GM18511 (cell line): ENCODE measurements at regions not wholly inside any gene's neighbourhood (a gene's known extent, or its start where the extent isn't known, plus 50 kb on each side); places are given as distances from the start of the nearest gene placed in this dataset.

Experiments
- ATAC-seq: cut with Tn5 transposase; IDR thresholded peaks from one replicate; pipeline ENCODE4 v1.9.1; 2021; ENCODE audit warnings: mild to moderate bottlenecking, moderate library complexity; ENCODE audit not compliant: unreplicated experiment

DNA sequence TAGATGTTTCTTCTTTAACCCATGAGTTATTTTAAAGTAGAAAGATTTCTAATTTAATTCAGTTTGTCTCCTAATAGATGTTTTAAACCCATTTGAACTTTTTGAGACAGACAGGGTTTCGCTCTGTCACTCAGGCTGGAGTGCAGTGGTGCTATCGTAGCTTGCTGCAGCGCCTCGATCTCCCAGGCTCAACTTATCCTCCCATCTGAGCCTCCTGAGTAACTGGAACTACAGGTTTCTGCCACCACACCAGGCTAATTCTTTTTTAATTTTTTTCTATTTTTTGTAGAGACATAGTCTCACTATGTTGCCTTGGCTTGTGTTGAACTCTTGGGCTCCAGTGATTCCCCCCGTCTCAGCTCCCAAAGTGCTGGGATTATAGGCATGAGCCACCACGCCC lies 53.0 kb upstream of the RAB18 start:
- ATAC-seq: no peak

- ATAC-seq: no peak
Measured at GRCh38 chr10:27450225-27450624, 53.9 kb upstream of the RAB18 start.

GRCh38 chr10:27449571-27449970 lies 54.5 kb upstream of the RAB18 start:
- no peak for ATAC-seq

- no peak for ATAC-seq
Measured at GRCh38 chr10:27448921-27449320, 55.2 kb upstream of the RAB18 start.

- no peak for ATAC-seq
Measured at GRCh38 chr10:27447540-27447939, 56.6 kb upstream of the RAB18 start.

- ATAC-seq: no peak
Measured at GRCh38 chr10:27446091-27446918, 57.8 kb upstream of the RAB18 start.

DNA sequence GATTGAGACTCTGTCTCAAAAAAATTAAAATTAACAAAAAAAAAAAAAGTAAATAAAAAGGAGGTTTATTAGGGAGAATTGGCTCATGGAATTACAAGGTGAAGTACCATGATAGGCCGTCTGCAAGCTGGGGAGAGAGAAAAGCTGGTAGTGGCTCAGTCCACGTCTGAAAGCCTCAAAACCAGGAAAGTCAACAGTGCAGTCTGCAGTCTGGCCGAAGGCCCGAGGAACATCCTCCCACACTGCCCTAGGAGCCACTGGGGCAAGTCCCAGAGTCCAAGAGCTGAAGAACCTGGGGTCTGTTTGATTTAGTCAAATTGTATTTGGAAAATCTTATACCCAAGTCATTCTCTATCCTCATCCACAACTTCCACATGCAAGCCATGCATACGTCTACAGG lies 59.0 kb upstream of the RAB18 start:
- ATAC-seq: no peak

GRCh38 chr10:27440478-27440877 lies 63.6 kb upstream of the RAB18 start:
- ATAC-seq: no peak

DNA sequence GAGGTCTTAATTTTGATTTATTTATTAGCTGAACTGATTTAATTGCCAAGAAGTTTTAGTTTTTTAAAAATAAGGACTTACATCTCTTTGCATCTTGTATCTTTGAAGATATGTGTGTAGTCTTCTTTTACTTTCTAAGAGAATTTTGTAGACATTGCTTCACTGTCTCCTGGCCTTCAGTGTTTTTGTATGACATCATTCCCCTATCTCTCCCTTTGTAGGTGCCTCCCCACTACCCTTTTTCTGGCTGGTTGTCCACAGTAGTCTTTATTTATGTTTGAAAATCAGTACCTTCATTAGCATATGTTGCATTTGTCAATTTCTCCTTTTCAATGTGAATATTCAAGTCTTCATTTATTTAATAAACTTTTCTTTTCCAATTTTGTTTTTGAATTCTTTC lies 64.1 kb upstream of the RAB18 start:
- ATAC-seq: no peak

DNA sequence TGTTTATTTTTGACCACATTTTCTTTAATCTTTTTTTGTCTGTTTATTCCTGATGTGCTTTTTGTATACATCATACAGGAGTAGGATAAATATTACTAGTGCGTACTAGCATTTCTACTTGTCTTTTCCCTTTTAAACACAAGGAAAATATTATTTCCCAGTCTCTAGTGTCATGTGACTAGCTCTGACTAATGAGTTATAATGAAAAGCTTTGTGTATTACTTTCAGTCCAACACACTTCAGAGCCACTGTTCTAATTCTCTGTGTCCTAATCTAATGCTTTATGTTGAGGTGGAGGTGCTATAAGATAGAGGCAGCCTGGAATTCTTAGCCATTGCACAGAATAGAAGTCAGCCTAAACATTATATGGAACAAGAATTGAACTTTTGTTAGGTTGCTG lies 65.0 kb upstream of the RAB18 start:
- no peak for ATAC-seq

- ATAC-seq: no peak
Measured at GRCh38 chr10:27437775-27438174, 66.3 kb upstream of the RAB18 start.

DNA sequence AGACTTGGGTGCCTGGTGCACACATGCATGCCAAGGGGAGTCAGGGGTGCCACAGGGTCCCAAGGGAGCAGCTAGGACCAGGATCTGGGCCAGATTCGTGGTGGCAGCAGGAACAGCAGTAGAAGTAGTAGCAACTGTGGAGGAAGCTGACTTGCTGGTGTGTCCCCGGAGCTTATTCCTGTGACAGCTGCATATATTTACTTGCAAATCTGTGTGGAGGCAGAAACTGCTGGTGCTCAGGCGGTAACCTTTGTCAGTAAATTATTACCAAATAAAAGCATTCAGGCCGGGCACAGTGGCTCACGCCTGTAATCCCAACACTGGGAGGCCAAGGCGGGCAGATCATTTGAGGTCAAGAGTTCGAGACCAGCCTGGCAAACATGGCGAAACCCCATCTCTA lies 67.4 kb upstream of the RAB18 start:
- no peak for ATAC-seq

- no peak for ATAC-seq
Measured at GRCh38 chr10:27433976-27434375, 70.1 kb upstream of the RAB18 start.

- ATAC-seq: no peak
Measured at GRCh38 chr10:27426948-27427467, 77.1 kb upstream of the RAB18 start.

DNA sequence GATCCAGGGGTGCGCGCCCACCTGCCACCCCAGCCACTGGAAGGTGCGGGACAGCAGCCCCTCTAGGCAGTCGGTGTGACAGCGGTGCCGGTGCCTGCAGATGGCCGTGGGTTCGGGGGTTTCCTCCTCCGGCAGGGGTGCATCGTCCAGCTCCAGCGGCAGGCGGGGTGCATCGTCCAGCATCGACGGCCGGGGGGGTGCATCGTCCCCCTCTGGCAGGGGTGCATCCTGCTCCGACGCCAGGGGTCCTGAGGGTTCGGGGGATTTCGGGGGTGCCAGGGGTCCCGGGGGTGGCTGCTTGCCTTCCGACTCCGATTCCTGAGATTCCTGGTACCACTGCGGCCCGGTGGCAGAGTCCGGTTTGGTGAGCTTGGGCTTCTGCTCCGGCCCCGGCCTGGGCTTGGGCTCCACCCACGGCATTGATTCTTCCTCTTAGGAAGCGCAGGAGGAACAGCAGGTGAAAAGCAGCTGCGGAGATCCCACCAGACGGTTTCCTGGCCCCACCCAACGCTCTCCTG lies 90.2 kb upstream of the RAB18 start:
- ATAC-seq: no peak

DNA sequence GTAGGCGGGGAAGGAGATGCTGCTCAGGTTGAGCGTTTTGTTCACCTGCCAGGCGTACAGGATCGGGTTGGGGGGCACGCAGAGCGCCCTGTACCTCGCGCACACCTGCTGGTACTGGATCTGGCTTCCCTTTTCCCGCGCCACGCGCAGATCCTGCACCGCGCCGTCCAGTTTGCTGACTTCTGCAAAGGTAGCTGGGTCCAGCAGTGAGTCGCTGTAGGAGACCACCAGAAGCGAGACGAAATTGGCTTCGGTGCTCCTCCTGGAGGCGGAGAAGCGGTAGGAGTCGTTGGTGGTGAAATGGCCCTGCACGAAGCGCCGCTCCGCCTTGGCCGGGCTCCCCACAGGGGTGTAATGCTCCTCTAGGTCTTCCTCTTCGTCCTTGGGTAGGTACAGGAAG lies 90.7 kb upstream of the RAB18 start:
- ATAC-seq: no peak

DNA sequence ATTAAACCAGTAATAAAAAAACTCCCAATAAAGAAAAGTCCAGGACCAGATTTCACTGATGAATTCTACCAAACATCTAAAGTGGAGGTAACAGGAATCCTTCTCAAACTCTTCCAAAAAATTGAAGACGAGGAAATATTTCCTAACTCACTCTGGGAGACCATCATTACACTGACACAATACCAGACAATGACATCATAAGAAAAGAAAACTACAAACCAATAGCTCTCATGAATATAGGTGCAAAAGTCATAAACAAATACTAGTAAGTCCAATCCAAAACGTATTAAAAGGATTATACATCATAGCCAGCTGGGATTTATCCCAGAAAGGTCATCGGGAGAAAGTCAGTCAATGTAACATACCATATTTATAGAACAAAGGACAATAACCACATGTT lies 94.0 kb upstream of the RAB18 start:
- no peak for ATAC-seq

GRCh38 chr10:27407271-27407670 lies 96.8 kb upstream of the RAB18 start:
- no peak for ATAC-seq

- ATAC-seq: no peak
Measured at GRCh38 chr10:27399871-27400270, 104.2 kb upstream of the RAB18 start.

DNA sequence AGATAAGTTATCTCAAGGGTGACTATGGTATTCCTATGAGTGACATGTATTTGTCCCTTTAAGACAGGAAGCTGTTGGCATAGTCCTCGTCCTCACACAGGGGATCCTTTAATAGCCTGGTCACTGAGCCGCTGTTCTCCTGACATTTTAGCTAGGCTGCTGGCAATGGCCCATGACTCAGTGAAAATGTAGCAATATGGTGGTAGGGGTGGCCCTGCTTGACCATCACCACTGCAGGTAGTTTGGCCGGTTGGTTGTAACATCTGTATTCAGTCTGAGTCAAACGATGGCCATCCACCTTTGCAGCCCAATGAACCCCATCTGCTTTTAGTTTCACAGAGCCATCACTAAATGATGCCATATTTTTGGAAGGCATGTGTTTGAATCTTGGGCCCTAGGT lies 110.1 kb upstream of the RAB18 start:
- ATAC-seq: no peak

DNA sequence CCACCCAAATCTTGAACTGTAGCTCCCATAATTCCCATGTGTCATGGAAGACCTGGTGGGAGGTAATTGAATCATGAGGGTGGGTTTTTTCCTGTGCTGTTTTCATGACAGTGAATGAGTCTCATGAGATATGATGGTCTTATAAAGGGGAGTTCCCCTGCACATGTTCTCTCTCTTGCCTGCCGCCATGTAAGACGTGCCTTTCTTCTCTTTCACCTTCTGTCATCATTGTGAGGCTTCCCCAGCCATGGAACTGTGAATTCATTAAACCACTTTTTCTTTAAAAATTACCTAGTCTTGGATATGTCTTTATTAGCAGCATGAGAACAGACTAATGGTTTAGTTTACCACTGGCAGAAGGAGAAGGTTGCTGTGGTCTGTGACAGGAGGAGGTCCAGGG lies 111.5 kb upstream of the RAB18 start:
- no peak for ATAC-seq

- ATAC-seq: no peak
Measured at GRCh38 chr10:27391916-27392315, 112.2 kb upstream of the RAB18 start.

- no peak for ATAC-seq
Measured at GRCh38 chr10:27391325-27391724, 112.8 kb upstream of the RAB18 start.
